Panc1 (cell line): ENCODE measurements at regions not wholly inside any gene's neighbourhood (a gene's known extent, or its start where the extent isn't known, plus 50 kb on each side); places are given as distances from the start of the nearest gene placed in this dataset.

Source experiments
- ATAC-seq: fragments of 200-7000 bp; cut with Tn5 transposase; 2 replicates; pipeline ENCODE4 v1.9.1; 2020; ENCODE audit warnings: mild to moderate bottlenecking, moderate library complexity
- BruUV-seq: library from RNA; stranded (reverse); fragments of 400-500 nt; replicated peaks from 2 replicates; lab custom pipeline; 2021; lab: Mats Ljungman, UMichigan
- CTCF ChIA-PET: fragments of 300-600 bp; sonication (Branson Sonifier 250); formaldehyde crosslinking; loops from one replicate; lab custom pipeline; 2022; ENCODE audit warnings: antibody characterized with exemption; lab: Charles Lee
- POLR2A ChIA-PET: fragments of 300-600 bp; sonication (Branson Sonifier 250); formaldehyde crosslinking; loops from one replicate; lab custom pipeline; 2022; ENCODE audit warnings: antibody characterized with exemption; lab: Charles Lee
- DNase-seq: peaks from one replicate; pipeline ENCODE4 v3.0.0-alpha.2; 2010; ENCODE audit warnings: low read depth, low spot score
- H3K27ac ChIP-seq: 2 replicates; pipeline ENCODE4 v1.5.1; 2011; ENCODE audit warnings: mild to moderate bottlenecking, low read length, inconsistent platforms
- H3K27me3 ChIP-seq: fragments of 200-500 bp; sonication (Bioruptor generic); 2 replicates; pipeline ENCODE4 v1.6.0; 2014; ENCODE audit warnings: low read length, inconsistent platforms; ENCODE audit not compliant: control insufficient read depth, insufficient read depth
- H3K36me3 ChIP-seq: fragments of 200-500 bp; sonication (Bioruptor generic); 2 replicates; pipeline ENCODE4 v1.5.1; 2014; ENCODE audit warnings: inconsistent platforms, mild to moderate bottlenecking, low read length, moderate library complexity; ENCODE audit not compliant: control insufficient read depth, insufficient read depth
- H3K4me1 ChIP-seq: 2 replicates; pipeline ENCODE4 v1.5.1; 2011; ENCODE audit warnings: inconsistent platforms, mild to moderate bottlenecking, low read length, moderate library complexity; ENCODE audit not compliant: control insufficient read depth, insufficient read depth
- H3K4me3 ChIP-seq, 2 experiments: 2 replicates each; pipeline ENCODE4 v1.5.1; 2011 to 2012; ENCODE audit warnings: low read depth in 2 of 2, low read length in 2 of 2, mild to moderate bottlenecking in 2 of 2, inconsistent platforms in 1 of 2, moderate library complexity in 1 of 2
- H3K9me3 ChIP-seq: fragments of 200-500 bp; sonication (Bioruptor generic); 2 replicates; pipeline ENCODE4 v1.5.1; 2014; ENCODE audit warnings: low read depth, mild to moderate bottlenecking, inconsistent platforms, low read length, moderate library complexity; ENCODE audit not compliant: control insufficient read depth, insufficient read depth
- POLR2AphosphoS5 ChIP-seq: IDR thresholded peaks from 2 replicates; pipeline ENCODE4 v1.6.1; 2012; ENCODE audit warnings: mild to moderate bottlenecking, low read depth, low read length, moderate library complexity
- SIN3A ChIP-seq: IDR thresholded peaks from 2 replicates; pipeline ENCODE4 v1.6.1; 2012; ENCODE audit warnings: low read depth, mild to moderate bottlenecking, low read length, moderate library complexity, borderline replicate concordance; ENCODE audit not compliant: insufficient read depth
- TCF7L2 ChIP-seq: IDR thresholded peaks from 2 replicates; pipeline ENCODE4 v1.6.1; 2011; ENCODE audit warnings: mild to moderate bottlenecking, low read depth, low read length, inconsistent platforms
- in situ Hi-C: cut with HindIII; loops from 2 replicates; pipeline ENCODE4 v1.10.0; 2016; ENCODE audit warnings: low sequenced_read_pairs, low pct_unique_long_range_greater_than_20kb
- intact Hi-C: fragments of 100-400 bp; cut with micrococcal nuclease; formaldehyde crosslinking; loops from one replicate; pipeline ENCODE4 v1.10.0; 2022; ENCODE audit not compliant: unreplicated experiment
- TF ChIP-seq, protein P1 (sequence below): fragments of 450-650 bp; IDR thresholded peaks from 2 replicates; pipeline ENCODE4 v1.5.1; 2017; ENCODE audit warnings: mild to moderate bottlenecking
- TF ChIP-seq, protein P2 (sequence below), 2 experiments: IDR thresholded peaks; 2 replicates each; pipeline ENCODE4 v1.6.1; 2011 to 2012; ENCODE audit warnings: low read depth in 2 of 2, control low read depth in 1 of 2, low read length in 1 of 2, mild to moderate bottlenecking in 1 of 2, moderate library complexity in 1 of 2; ENCODE audit not compliant: insufficient read depth in 1 of 2

DNA sequence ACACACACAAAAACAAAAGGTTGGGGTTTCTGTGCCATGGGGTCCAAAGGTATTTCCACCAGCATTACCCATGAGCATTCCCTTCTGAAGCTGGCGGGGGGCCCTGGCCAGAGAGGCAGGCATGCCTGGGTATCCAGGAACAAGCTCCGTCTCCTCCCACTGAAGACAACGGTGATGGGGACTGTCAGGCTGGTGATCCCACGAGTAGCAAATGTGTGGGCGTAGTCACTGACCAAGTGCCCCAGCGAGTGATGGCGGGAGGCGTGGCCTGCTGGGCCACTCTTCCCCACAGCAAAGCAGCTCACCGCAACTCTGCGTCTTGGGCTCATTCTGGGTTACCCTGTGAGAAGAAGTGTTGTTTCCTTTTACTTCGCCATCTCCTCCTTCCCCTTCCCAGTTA lies 270.6 kb downstream of the CDCA7 start:
- in situ Hi-C loops, result no loop called here
- BruUV-seq, result no TSS peak
- no peaks in the 10 kb centered on the region for H3K27me3 ChIP-seq
- ChIA-PET POLR2A (no interaction called here), CTCF (no interaction called here)
- intact Hi-C loops, result no loop called here
- H3K9me3 ChIP-seq, result no peaks in the 10 kb centered on the region
- H3K4me1 ChIP-seq, result peaks cover 4% of the 10 kb centered on the region; the same call in 1 of the 2 replicates
- TF ChIP-seq, protein P1, sequence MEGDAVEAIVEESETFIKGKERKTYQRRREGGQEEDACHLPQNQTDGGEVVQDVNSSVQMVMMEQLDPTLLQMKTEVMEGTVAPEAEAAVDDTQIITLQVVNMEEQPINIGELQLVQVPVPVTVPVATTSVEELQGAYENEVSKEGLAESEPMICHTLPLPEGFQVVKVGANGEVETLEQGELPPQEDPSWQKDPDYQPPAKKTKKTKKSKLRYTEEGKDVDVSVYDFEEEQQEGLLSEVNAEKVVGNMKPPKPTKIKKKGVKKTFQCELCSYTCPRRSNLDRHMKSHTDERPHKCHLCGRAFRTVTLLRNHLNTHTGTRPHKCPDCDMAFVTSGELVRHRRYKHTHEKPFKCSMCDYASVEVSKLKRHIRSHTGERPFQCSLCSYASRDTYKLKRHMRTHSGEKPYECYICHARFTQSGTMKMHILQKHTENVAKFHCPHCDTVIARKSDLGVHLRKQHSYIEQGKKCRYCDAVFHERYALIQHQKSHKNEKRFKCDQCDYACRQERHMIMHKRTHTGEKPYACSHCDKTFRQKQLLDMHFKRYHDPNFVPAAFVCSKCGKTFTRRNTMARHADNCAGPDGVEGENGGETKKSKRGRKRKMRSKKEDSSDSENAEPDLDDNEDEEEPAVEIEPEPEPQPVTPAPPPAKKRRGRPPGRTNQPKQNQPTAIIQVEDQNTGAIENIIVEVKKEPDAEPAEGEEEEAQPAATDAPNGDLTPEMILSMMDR, result no peak
- TF ChIP-seq SIN3A (no peak), POLR2AphosphoS5 (no peak), TCF7L2 (no peak)
- TF ChIP-seq, protein P2, sequence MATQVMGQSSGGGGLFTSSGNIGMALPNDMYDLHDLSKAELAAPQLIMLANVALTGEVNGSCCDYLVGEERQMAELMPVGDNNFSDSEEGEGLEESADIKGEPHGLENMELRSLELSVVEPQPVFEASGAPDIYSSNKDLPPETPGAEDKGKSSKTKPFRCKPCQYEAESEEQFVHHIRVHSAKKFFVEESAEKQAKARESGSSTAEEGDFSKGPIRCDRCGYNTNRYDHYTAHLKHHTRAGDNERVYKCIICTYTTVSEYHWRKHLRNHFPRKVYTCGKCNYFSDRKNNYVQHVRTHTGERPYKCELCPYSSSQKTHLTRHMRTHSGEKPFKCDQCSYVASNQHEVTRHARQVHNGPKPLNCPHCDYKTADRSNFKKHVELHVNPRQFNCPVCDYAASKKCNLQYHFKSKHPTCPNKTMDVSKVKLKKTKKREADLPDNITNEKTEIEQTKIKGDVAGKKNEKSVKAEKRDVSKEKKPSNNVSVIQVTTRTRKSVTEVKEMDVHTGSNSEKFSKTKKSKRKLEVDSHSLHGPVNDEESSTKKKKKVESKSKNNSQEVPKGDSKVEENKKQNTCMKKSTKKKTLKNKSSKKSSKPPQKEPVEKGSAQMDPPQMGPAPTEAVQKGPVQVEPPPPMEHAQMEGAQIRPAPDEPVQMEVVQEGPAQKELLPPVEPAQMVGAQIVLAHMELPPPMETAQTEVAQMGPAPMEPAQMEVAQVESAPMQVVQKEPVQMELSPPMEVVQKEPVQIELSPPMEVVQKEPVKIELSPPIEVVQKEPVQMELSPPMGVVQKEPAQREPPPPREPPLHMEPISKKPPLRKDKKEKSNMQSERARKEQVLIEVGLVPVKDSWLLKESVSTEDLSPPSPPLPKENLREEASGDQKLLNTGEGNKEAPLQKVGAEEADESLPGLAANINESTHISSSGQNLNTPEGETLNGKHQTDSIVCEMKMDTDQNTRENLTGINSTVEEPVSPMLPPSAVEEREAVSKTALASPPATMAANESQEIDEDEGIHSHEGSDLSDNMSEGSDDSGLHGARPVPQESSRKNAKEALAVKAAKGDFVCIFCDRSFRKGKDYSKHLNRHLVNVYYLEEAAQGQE (IDR thresholded peaks at IDR 0.05; ENCODE audit: insufficient read depth in 1 of 2, low read depth in 2 of 2, low read length in 1 of 2), result no peak
- H3K27ac ChIP-seq, result no peak overlapping the region
- no peaks in the 10 kb centered on the region for H3K36me3 ChIP-seq
- no peak for ATAC-seq
- H3K4me3 ChIP-seq, result no peak overlapping the region
- DNase-seq, result no peak

DNA sequence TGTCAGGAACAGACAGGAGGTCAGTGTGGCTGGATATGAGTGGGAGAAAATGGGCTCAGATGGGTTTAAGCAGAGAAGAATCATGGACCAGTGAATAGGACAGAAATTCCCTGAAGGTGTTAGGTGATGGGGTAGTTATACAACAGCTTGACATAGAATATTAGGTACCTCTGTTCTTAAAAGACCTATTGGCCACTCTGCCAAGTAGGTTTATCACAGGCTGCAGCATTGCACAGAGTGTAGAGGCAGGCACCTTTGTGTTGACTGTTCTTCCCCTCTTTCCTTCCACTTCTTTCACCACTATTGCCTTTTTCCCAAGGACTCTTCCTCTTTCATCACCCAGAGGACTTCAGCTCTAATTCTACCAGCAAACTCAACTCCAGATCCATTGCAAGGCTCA lies 274.4 kb downstream of the CDCA7 start:
- in situ Hi-C loops, result no loop called here
- ATAC-seq (no peak), DNase-seq (no peak)
- Histone ChIP-seq H3K27ac (no peak overlapping the region), H3K4me3 (no peak overlapping the region), H3K27me3 (no peaks in the 10 kb centered on the region), H3K36me3 (no peaks in the 10 kb centered on the region), H3K9me3 (no peaks in the 10 kb centered on the region), H3K4me1 (no peaks in the 10 kb centered on the region; the same call in 1 of the 2 replicates)
- no TSS peak for BruUV-seq
- POLR2A ChIA-PET, result no interaction called here
- CTCF ChIA-PET, result no interaction called here
- intact Hi-C loops, result no loop called here
- TF ChIP-seq POLR2AphosphoS5, result no peak

DNA sequence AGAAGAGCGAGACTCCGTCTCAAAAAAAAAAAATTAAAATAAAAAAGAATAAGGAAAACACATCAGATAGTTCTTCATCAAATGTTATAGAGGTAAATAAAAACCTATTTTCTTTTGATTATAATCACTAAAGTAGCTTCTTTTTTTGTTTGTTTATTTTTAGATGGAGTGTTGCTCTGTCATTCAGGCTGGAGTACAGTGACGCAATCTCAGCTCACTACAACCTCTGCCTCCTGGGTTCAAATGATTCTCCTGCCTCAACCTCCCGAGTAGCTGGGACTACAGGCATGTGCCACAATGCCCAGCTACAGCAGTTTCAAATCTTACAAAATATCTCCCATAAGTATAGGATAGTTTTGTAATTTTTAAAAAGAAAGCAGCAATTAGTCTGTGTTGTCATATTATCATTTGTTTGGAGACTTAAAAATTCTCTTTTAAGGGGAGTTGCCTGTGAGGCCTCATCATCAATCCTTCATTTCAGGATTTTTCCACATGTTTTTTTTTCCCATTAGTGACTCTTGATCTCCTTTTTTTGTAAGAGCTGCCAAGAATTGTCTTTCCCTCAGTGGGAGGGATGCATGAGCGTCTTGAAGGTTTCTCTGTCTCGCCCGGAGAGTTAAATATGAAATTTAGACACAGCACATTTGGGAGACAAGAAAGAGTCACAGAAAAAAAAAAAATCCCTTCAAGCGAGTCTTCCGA lies 275.9 kb downstream of the CDCA7 start:
- intact Hi-C loops, result no loop called here
- in situ Hi-C loops, result no loop called here
- ATAC-seq (no peak), DNase-seq (no peak)
- H3K36me3 ChIP-seq, result no peaks in the 10 kb centered on the region
- no peaks in the 10 kb centered on the region; the same call in 1 of the 2 replicates for H3K4me1 ChIP-seq
- H3K27ac ChIP-seq, result peak overlapping the region; percentile 58
- no peak for TF ChIP-seq TCF7L2
- TF ChIP-seq, protein P2 (IDR thresholded peaks at IDR 0.05; ENCODE audit: insufficient read depth in 1 of 2, low read depth in 2 of 2, low read length in 1 of 2), result no peak
- TF ChIP-seq POLR2AphosphoS5, result no peak
- TF ChIP-seq SIN3A, result no peak
- TF ChIP-seq, protein P1, result no peak
- CTCF ChIA-PET, result no interaction called here
- H3K4me3 ChIP-seq, result peak overlapping the region in 1 of 2 experiments; percentile 33; a peak in 2 of 4 replicates
- POLR2A ChIA-PET, result no interaction called here
- no TSS peak for BruUV-seq
- H3K9me3 ChIP-seq, result no peaks in the 10 kb centered on the region
- no peaks in the 10 kb centered on the region for H3K27me3 ChIP-seq
